LHCN-M2 (cell line): ENCODE measurements at regions not wholly inside any gene's neighbourhood (a gene's known extent, or its start where the extent isn't known, plus 50 kb on each side); places are given as distances from the start of the nearest gene placed in this dataset.
"Not testable (repeated sequence)": the region's sequence is repeated elsewhere in the genome, so short reads cannot be mapped to it uniquely, and the experiment has no call there.

ENCODE experiments used
- DNase-seq: peaks from one replicate; pipeline ENCODE4 v3.0.0-alpha.2; 2012; ENCODE audit warnings: low read depth

DNA sequence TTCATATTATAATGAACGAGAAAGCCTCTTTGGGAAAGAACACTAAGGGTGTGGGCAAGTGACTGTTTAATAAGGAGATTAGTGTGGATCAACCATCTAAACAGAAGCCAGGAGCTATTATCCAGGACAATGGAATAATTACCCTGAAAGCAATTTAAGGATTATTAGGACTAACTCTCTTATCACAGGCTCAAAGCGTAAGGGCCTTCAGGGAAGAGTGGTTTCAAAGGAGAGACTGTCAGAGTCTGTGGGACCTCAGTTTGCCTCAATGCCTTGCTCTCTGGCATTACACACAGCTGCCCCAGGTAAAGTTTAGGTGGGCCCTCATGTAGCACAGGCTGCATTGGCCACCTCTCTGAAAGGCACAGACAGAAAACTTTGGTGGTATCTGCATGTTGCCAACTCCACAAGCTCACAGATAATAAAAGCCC is 717.2 kb upstream of the ADGRL3 start:
- no peak for DNase-seq

DNA sequence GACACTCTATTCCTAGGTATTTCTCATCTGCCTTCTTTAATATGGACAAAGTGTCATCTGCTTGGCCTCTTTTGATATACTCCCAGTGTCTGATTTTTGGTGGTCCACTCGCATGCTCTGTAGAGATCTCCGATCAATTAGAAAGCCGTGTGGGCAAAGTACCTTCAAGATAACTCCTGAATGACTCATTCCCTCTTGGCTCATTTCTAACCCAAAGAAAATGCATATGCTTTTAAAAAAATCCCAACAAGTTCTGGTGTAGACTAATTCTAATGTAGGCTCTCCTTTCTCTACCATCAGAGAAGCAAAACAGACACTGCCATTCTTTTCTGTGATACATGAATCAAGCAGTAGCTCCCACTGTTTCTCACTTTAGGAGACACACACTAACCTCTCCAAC is 714.9 kb upstream of the ADGRL3 start:
- DNase-seq: no peak

DNA sequence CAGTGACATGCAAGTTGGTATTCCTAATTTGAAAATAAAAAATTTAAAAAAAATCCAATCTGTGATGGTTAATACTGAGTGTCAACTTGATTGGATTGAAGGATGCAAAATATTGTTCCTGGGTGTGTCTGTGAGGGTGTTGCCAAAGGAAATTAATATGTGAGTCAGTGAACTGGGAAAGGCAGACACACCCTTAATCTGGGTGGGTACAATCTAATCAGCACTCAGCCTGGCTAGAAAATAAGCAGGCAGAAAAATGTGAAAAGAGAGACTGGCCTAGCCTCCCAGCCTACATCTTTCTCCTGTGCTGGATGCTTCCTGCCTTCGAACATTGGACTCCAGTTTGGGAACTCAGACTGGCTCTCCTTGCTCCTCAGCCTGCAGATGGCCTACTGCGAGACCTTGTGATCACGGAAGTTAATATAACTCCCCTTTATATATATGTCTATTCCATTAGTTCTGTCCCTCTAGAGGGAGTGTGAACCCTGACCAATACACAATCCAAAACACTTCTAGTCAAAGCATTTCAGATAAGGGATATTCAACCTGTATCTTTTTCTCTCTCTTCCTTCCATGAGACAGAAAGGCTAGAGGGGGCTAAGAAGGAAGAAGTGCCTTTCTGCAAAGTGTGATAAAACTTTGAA is 712.9 kb upstream of the ADGRL3 start:
- DNase-seq: not testable (repeated sequence)

DNA sequence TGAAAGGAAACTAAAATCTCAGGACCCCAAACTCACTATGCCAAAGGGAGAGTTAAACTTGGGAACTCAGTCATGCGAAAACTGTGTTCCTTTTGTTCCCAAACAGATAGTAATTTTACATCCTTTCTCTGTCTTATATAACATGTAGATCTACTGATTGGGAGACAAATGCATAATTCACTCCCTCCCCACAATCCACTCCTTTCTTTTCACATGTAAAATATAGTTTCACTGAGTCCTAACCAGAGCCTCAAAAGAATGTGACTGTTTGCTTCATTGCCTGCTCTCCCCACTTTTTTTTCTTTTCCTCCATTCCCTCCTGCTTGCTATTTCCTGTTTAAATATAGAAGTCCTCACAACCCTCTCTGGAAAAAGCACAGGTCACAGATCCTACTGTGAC is 699.3 kb upstream of the ADGRL3 start:
- DNase-seq: no peak

DNA sequence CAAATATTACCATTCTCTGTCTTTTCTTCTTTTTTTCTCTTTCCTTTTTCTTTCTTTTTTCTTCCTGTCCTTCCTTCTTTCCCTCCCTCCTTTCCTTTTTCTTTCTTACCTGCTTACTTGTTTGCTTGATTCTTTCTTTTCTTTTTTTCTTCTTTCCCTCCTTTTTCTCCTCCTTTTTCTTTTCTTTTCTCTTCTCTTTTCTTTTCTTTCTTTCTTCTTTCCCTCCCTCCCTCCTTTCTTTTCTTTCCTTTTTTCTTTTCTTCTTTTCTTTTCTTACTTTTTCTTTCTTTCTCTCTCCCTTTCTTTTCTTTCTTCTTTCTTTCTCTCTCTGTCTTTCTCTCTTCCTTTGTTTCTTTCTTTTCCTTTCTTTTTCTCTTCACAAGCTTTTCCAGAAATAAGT is 697.4 kb upstream of the ADGRL3 start:
- DNase-seq: no peak

DNA sequence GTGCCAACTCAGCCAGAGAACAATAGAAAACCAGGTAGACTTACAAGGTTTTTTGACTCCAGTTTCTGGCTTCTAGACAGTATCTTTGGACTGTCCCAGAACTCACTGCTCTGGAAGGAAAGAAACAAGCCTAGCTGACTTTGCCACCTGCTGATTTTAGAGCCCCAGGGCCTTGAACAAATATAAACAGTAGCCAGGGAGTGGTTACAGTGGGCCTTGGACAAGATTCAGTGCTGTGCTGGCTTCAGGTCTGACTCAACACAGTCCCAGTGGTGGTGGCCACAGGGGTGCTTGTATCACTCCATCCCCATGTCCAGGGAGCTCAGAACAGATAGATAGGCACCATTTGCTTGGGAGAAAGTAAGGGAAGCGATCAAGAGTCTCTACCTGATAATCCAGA is 694.1 kb upstream of the ADGRL3 start:
- no peak for DNase-seq

DNA sequence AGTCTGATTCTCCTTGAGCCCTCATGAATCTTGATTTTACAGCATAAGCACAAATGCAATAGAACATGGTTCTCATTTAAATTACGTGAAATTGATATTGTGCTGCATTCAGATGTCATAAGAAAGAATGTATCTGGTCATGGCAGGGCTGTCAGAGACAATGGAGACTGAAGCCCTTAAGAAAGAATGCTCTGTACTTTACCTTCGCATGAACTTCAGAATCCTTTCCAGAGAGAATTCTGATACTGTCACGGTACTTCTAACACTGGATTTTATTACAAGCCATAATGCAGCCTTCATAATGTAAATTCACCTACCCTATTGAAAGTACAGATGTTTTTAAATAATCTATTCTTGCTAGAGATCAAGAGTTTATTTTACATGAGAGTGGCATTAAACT is 677.9 kb upstream of the ADGRL3 start:
- DNase-seq: no peak

DNA sequence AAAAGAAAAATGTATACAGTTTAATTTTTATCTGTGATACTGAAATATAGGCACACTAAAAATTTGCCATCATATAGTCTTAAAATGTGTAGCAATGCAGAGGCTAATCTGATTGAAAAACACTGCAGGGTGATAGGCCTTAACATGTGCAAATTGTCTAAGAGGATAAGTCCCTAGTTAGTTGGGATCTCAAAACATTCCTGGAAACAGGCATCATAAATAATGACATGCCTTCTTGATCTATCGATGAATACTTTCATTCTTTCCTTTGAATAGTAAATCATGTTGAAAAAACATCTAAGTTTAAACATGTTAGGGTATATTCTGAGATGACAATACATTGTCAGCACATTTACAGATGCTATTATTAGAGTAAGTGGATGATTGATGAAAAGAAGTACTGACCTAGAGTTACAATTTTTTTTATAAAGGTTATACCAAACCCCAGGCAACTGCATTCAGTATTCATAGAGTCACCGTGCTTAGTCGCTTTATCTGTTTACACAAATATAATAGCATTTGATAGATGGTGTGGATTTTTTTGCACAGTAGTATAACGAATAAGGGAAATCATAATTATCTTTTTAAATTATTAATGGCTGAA is 668.2 kb upstream of the ADGRL3 start:
- DNase-seq: no peak

DNA sequence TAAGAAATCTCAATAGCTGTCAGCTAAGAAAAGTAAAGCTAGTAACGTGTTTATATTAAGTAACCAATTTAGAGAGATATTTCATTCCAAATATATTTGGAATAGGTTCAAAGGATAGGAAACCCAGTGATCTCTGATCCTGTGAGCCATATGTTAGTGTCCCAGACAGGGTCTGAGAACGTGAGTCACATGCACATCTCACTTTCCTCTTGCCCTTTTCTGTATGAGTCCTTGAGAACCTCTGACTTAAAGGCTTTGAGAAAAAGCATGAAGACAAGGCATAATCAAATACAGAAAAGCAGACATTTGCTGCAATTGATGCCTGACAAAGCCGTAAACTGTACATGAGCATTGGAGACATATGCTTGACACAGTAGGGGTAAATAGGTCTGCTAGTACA is 655.1 kb upstream of the ADGRL3 start:
- DNase-seq: no peak

DNA sequence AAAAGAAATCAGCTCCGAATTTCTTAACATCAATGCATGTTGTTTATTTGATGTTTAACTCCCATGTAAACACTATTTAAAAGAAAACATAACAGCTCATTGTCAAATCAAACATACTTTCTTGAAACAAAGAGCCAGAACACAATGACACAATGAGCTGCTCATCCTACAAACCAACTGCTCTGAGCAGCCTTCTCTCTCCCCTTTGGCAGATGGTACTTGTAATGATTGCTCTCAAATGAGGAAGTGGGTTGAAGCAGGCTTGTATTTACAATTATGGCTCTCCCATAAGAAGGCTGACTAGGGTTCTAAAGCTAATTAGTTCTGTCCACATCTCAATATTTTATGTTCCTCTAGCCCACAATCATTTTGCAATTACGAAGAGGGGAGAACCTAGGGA is 637.8 kb upstream of the ADGRL3 start:
- DNase-seq: no peak

DNA sequence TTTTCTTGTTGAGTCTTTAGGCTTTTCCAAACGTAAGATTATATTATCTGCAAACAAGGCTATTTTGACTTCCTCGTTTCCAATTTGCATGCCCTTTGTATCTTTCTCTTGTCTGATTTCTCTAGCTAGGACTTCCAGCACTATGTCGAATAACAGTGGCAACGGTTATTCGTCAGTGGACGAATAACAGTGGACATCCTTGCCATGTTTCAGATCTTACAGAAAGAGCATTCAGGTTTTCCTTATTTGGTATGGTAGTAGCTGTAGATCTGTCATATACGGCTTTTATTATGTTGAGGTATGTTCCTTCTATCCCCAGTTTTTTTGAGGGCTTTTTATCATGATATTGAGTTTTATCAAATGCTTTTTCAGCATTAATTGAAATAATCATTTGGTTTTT is 634.6 kb upstream of the ADGRL3 start:
- DNase-seq: no peak

DNA sequence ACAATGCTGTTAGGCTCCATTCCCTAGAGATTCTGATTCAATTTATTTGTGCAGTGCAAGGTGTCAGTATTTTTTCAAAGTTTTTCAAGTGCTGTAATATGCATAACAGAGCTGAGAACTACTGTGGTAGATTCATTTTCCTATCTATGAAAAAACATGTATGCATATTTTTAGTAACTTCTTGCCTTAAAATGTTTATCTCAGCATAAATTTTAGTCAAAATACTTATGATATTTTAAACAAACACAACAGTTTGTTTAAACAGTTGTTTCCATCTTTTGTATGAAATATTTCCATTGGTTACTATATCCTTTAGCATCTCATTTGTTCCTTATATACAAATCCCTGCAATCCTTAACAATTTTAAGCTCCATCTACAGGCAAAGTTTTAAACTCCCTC is 624.8 kb upstream of the ADGRL3 start:
- DNase-seq: no peak

DNA sequence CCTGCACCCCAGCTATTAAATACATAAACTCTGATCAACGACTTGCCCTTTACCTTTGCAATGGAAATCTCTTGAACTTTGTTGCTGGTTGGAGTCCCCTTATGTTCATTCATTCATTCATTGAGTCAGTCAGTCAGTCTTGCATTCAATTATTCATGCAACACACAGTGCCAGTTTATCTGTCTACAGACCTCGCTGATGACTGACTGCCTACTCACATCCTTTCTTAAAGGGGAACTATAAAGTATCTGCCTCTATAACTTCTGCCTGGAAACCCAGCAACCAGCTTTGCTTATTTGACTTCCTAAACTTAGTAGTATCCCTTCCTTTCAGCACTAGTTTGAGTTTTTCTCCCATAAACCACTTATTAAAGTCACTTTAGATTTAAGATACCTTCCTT is 620.8 kb upstream of the ADGRL3 start:
- DNase-seq: no peak

DNA sequence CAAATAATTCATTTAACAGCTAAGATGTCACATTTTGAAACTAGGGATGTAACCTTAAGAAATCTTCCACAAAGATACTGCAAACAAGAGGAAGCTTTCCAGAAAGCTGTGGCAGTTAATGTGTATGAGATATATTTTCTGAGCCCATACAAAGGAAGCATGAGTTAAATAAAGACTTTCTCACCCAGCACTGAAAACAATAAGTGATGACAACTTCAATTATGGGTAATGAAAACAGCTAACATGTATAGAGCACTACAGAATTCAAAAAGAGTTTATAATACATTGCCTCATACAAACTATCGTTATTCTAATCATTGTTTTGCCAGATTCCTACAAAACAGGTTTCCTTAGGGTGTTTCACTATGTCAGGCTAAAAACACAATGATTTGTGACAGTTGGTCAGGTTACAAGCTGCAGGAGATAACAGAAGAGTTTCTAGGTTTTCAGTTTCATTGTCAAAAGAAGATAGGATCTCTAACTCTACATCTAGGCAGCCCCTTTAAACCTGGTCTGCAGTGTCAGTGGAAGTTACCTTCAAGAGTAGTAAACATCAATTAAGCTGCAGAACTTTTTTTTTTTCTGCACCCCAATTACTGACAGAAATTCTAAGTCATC is 618.1 kb upstream of the ADGRL3 start:
- no peak for DNase-seq

DNA sequence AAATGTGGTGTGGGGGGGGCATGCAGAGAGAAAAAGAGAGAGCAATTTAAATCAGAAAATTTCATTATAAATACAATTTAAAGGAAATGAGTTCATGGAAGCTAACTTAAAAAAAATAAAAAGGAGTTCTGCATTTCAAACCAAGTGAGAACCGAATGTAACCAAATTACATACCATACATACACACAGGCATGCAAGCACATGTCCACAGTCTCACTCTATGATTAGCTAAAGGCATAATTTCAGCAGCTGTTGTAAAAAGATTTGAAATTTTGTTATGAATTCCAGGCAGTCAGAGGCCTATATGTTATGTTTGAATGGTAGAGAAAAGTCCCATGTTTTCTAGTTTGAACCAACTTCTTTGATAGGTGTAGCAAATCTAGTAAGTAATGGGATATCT is 611.6 kb upstream of the ADGRL3 start:
- DNase-seq: no peak

DNA sequence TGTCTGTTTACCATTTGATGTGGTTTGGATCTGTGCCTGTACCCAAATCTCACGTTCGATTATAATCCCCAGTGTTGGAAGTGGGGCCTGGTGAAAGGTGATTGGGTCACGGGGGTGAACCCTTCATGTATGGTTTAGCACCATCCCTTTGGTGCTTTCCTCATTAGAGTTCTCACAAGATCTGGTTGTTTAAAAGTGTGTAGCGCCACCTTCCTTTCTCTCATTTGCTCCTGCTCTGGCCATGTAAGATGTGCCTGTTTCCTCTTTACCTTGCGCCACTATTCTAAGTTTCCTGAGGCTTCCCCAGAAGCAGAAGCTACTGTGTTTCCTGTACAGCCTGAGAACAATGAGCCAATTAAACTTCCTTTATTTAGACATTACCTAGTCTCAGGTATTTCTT is 610.7 kb upstream of the ADGRL3 start:
- no peak for DNase-seq

DNA sequence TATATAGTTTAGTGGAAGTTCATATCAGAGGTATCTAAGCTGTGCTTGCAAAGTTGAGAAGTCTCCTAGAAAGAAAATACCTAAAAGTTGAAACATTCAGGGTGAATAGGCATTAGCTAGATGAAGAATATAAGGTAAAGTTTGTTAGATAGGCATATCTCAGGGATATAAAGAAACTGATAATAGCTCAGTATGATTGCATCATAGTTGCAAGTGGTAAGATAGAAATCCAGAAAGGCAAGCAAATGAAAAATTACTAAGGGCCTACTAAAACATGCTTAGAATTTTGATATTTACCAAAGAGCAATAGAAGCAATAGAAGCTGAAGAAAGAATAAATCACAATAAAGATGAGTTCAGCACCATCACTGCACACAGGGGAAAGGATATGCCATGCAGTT is 610.0 kb upstream of the ADGRL3 start:
- no peak for DNase-seq

DNA sequence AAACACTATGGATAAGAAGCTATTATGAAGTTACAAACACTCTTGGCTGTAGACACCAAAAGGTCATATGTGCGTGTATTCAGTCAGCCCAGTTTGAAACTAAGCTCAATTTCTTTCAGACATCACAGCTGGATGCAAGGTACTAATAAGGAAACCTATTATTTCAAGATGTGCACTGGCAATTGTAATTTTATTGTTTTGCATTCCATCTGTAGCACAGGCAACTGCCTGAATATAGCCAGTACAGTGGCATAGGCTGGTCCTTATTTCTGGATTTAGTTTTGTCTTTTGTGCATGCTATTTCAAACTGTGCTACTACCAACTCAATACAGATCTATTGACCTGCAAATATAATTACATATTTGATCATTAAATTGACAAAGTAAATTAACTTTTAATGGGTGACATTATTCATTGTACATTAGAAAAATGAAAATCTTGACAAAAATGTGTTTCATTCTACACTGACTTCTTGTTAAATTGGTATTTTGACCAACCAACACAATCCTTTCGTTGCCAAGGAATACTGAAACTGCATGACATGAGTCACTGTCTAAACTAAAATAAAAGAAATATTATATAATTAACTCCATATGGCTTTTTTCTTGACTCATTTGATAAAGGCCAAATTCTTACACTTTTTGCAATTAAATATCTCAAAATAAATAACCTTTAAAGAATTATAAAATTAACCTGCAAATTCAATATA is 594.3 kb upstream of the ADGRL3 start:
- no peak for DNase-seq

DNA sequence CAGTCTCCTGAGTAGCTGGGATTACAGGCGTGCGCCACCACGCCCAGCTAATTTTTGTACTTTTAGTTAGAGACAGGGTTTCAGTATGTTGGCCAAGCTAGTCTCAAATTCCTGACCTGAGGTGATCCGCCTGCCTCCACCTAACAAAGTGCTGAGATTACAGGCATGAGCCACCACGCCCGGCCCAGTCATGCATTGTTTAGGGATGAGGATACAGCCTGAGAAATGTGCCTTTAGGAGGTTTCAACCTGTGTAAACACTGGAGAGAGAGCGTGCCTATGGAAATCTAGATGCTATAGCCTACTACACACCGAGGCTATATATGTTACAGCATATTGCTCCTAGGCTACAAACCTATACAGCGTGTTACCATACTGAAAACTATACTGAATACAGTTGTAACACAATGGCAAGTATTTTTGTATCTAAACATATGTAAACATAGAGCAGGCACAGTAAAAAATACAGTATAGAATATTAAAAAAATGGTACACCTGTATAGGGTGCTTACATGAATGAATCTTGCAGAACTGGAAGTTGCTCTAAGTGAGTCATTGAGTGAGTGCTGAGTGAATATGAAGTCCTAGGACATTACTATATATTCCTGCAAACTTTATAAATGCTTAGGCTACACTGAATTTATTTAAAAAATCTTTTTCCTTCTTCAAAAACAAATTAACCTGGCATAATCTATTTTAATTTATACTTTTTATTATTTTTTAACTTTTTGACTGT is 588.2 kb upstream of the ADGRL3 start:
- DNase-seq: no peak

DNA sequence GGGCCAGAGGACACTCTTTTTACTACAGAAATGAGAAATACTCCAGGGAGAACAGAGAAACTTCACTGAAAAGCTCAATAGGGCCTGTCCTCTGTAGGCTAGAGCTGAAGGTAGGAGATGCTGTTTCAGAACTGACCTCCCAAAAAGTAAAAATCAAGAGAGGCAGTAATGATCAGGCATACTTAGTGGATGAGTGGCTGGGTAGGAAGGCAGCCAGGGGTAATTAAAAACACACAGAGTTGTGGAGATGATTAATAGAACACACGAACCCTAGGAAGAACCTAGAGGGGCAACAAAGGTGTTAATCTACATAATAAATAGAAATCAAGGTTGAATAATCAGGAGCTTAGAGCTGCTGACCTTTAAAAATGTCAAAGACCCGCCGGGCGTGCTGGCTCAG is 582.4 kb upstream of the ADGRL3 start:
- no peak for DNase-seq

DNA sequence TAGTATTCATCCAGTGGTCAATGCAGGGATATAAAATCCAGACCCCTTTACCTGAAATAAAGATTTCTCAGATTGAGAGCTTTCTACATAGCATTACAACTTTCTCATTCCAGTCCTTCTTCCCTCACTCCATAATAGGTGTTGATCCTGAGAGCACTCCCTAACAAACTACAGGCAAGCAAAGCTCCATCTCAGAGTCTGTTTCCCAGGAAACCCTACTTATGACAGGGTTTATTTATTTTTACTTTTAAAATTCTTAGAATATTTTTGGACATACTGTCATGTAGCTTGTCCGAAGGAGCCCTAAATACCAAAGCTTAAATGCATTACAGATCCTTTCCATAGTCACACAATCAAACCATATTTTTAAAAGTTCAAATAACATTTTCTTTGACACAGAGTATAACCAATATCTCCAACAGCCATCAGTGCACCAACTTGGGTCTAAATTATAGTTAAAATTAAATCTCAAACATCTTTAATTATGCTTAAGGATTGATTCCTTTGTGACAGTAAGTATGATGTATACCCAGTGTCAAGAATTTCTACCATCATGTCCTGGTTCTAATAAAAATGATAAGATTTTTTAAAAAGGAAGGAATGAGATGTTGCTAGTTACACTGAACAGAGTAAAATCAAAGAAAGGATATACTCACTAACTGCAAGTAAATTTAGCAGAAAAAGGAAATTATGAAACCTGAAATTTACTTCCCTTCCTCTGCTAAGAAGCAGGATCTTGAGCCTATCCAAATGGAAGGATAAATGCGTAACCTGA is 580.4 kb upstream of the ADGRL3 start:
- DNase-seq: no peak
